SIG-M5 treated with dmso at 0.1 percent for 504 hours (cell line): ENCODE measurements at regions not wholly inside any gene's neighbourhood (a gene's known extent, or its start where the extent isn't known, plus 50 kb on each side); places are given as distances from the start of the nearest gene placed in this dataset.
"Not testable (repeated sequence)": the region's sequence is repeated elsewhere in the genome, so short reads cannot be mapped to it uniquely, and the experiment has no call there.

Source experiments
- DNase-seq: peaks from one replicate; lab custom pipeline; 2025; ENCODE audit not compliant: unreplicated experiment; lab: John Stamatoyannopoulos, UW

DNA sequence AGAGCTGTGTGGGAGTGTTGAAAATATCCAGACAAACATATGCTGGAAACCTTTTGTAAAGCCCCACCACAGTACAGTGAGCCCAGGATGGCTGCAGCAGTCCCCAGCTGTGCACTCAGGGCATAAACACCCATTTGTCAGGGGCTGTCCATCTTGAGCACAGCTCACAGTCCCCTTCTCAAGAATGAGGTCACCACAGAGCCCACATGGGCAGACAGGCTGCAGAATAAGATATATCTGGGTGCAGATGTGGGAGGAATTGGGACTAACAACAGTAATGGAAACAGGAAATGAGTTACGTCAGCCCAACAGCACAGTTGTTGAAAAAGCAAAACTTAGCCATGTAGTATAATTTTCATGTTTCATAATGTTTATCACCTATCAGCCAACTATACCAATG lies 219.6 kb downstream of the ETAA1 start:
- DNase-seq, result no peak

- DNase-seq, result no peak
Measured at GRCh38 chr2:67619204-67619603, 222.1 kb downstream of the ETAA1 start.

DNA sequence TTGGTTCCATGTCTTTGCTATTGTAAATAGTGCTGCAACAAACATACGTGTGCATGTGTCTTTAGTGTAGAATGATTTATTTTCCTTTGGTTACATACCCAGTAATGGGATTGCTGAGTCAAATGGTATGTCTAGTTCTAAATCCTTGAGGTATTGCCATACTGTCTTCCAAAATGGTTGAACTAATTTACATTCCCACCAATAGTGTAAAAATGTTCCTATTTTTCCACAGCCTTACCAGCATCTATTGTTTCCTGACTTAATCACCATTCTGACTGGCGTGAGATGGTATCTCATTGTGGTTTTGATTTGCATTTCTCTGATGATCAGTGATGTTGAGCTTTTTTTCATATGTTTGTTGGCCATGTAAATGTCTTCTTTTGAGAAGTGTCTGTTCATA lies 226.6 kb downstream of the ETAA1 start:
- not testable (repeated sequence) for DNase-seq

DNA sequence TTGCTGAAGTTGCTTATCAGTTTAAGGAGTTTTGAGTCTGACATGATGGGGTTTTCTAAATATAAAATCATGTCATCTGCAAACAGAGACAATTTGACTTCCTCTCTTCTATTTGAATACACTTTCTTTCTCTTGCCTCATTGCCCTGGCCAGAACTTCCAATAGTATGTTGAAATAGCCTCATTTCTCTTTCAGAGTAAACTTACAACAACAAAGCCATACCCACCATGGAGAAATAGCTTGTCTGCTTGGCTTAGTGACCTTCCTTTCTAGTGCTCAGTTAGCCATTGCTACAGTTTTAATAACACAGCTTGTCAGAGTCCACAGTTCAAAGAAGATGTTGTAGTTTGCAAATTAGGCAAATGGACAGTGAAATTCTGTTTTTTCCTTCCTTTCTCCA lies 228.0 kb downstream of the ETAA1 start:
- no peak for DNase-seq

- DNase-seq, result no peak
Measured at GRCh38 chr2:67625690-67626475, 228.8 kb downstream of the ETAA1 start.

DNA sequence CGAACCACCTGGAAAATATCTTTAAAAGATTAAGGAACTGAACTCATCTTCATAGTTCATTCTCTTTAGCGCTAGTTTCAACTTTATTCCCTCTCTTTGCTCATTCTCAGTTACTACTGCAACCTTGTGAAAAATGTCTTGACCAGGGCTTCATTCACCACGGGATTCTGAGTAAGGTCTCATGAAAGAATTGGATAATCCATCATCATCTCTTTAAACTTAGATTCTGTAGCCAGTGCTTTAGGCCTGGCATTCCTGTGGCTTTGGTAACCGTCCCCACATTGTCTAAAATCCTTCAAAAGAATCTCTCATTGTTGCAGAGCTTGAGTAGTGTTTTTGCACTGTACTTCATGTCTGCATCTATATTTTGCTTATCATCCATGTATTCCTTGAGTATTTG lies 229.5 kb downstream of the ETAA1 start:
- no peak for DNase-seq

GRCh38 chr2:67627456-67628207 lies 230.5 kb downstream of the ETAA1 start:
- DNase-seq, result no peak

- DNase-seq, result no peak
Measured at GRCh38 chr2:67628892-67629291, 231.8 kb downstream of the ETAA1 start.

- no peak for DNase-seq
Measured at GRCh38 chr2:67631483-67631882, 234.3 kb downstream of the ETAA1 start.

DNA sequence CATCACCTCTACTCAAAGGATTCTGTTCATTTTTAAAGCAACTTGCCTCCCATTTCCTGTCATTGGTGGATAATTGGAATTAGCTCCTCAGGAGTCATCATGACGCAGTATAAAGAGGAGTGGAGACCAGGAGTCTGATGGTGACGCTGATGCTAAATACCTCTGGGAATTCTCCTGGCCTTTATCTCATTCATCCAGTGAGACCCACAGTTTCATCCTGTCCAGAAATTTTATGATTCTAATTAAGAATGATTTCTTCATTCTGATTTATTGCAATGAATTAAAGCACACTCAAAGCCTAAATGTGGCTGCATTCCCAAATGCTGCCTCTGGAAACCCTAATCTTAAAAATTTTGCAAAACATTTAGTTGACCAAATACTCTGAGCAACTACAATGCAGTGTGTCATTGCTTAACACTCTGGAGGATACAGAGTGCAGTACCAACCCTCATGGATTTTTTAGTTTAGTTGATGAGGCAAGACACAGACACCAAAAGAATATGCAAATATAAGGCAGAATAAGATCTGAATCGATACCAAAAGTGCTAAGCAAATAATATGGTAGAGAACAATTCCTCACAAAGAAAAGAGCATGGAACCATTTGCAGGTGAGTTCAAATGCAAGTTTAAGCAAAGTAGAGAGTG lies 236.2 kb downstream of the ETAA1 start:
- DNase-seq, result no peak

GRCh38 chr2:67638146-67638545 lies 241.0 kb downstream of the ETAA1 start:
- no peak for DNase-seq

DNA sequence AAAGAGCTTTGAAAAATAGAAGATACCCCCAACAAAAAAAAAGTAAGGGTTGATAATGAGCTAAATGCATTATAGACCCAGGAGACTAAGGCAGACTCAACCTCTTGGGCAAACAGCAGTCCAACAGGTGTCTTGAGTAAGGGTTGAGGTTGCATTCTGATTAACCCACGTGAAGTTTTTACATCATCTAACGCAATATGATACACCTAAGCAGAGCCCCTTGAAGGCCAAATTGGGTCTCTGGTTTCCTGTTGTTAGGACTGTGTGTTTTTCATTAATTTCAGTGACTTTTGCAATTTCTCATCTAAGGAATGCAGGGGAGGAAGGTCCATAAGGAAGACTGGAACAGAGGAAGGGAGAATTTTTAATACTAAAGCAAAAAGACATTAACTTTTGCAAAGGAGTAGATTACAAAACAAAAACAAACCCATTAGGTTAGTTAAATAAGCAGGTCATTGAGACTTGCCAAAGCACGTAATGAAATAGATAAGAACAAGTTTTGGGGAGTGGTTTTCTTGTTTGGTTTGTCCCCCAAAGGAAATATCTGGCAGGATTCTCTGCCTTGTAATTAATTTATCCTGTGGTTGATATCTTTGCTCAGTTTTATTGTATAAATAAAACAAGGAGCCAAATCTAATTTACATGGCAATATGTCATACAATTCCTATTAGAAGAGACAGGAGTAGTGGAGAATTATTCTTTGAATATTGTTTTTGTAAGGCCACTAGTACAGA lies 244.3 kb downstream of the ETAA1 start:
- no peak for DNase-seq

DNA sequence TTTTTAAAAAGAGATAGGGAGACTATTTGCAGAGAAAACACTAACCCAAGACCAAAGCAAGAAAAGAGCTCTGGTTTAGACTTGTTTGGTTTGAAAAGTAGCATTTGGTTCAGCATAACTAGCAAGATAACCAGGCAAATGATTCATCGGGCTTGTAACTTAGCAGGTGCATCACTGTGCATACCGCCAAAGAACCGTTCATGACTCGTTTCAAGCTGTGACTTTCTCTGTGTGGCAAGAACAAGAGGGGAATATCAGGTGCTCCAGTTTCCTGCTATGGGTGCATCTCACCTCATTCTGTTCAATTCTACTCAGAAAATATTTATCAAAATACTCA lies 244.9 kb downstream of the ETAA1 start:
- no peak for DNase-seq

DNA sequence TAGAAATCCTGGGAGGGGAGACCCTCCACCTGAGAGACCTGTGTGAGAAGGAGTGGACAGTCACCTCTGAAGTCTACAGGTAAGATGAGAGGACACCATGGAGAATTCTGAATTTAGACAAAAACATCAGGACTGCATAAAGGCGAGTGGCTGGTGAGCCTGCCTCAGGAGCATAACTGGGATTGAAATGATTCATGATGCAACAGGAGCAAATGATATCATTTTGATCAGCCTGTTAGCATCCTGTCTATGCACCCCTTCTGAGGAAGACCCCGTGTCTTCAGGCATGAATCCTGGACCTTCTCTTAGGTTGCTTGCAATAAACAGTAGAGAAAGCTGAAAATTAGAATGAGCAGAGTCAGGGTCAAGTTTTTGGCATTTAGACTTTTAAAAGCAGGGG lies 245.8 kb downstream of the ETAA1 start:
- DNase-seq, result no peak

- DNase-seq, result no peak
Measured at GRCh38 chr2:67645280-67646138, 248.4 kb downstream of the ETAA1 start.

DNA sequence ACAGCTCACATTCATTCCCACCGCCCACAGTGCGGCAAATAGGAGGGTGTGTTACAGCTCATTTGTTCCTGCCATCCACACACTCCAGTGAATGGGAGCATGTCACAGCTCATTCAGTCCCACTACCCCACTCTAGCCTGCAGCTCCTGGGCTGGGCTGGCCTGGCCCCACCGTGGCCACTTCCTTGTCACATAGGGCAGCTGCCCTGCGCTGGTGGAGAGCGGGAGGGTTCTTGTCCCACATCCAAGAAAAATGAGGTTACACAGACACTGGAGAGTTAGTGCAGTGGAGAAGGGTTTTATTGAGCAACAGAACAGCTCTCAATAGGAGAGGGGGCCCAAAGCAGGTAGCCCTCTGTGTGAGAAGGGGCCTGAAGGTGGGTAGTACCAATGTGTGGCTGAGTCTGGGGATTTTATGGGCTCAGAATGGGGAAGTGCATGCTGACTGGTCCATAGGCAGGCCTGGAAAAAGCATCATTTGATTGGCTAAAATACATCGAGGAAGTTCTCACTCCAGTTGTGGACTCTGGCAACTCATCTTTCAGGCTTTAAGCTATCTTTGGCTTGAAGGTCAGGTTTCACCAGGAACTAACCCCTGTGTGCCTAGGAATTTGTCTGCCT lies 249.7 kb downstream of the ETAA1 start:
- no peak for DNase-seq

GRCh38 chr2:67649331-67650261 lies 252.5 kb downstream of the ETAA1 start:
- DNase-seq, result no peak

DNA sequence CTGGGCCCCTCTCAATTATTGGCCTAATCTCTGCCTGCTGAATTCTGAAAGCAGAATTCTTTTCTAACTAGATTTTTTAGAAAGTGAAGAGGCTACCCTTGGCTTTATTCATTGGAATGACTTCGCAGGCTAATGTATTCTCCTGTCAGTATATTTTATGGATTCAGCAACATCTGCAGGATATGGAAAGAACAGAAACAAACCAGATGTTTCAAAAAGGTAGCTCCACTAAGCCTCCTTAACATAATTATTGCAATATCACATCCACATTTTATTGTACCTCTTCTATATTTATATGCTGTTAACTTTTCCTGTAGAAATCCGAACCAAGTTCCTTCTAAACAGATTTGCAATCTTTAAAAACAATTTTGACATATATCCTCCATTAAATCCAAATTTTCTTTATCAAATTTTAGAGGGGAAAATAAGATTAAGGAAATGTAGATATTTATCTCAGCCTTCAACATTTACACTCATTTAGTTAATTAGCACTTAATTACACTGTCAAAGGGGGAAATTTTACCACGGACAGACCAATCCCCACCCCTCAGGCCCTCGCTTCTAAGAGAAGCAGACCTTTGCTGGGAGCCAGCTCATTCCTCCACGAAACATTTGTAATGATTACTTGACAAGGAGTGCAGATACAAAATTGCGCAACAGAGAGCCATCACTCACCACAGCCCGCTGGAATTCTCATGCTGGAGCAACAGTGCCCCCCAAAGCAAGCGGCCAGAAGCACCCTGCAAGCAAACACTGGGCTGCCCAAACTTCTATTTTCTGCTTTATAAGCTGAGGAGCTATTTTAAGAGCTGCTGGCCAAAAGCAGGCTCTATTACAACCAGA lies 253.4 kb downstream of the ETAA1 start:
- DNase-seq, result peak; percentile 67
